ENCODE measurements at regions not wholly inside any gene's neighbourhood (a gene's known extent, or its start where the extent isn't known, plus 50 kb on each side); places are given as distances from the start of the nearest gene placed in this dataset.
"Not testable (repeated sequence)": the region's sequence is repeated elsewhere in the genome, so short reads cannot be mapped to it uniquely, and the experiment has no call there.

DNA sequence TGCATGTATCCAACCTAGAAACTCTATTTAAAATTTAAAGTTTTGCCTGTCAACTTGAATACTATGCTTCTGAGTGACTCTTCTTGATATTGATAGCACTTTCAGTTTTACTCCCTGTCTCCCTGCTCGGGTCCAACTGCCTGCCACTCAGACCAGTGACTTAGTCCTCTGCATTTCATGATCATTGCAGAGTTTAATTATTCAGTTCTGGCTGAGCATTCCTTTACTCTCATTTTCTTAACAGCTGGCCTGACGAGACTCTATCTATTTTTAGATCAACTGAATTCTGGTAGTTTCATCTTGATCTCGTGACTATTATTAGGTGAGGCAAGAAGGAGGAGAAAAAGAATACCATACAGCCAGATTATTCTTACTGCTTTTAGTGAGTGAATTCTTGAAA is 617.4 kb downstream of the SI start:
- no peak for DNase-seq (ENCODE audit: low read depth in 2 of 2)

DNA sequence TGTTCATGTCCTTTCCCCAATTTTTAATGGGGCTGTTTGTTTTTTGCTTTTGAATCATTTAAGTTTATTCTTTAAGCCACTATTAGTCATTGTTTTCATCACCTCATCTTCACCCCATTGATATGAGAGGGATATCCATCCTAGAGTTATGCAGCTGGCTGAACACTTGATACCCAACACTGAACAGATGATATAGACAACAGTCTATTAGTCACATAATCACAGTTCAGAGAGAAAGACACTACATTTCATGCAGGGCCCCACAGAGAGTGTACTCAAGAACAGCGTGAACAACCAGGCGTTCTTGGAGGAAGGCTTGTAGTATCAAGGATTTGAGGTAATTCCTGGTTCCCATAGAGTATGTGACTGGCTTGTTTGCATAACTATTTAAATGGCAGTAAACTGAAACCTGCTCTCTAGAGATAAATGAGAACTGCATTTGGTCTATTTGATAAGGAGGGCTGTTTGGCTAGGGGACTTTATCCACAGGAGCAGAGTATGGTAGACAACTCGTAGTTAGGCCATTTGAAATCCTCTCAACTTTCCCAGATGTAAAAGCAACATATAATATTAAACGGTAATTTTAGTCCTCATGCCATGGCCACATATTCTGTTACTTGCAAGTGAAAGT is 618.7 kb downstream of the SI start:
- no peak for DNase-seq (ENCODE audit: low read depth in 2 of 2)

DNA sequence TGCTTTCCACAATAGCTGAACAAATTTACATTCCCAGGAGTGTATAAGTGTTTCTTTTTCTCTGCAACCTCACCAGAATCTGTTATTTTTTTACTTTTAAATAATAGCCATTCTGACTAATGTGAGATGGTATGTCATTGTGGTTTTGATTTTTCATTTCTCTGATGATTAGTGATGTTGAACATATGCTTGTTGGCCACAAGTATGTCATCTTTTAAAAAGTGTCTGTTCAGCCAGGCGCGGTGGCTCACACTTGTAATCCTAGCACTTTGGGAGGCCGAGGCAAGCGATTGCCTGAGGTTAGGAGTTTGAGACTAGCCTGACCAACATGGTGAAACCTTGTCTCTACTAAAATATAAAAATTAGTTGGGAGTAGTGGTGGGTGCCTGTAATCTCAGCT is 619.3 kb downstream of the SI start:
- no peak for DNase-seq (ENCODE audit: low read depth in 2 of 2)

DNA sequence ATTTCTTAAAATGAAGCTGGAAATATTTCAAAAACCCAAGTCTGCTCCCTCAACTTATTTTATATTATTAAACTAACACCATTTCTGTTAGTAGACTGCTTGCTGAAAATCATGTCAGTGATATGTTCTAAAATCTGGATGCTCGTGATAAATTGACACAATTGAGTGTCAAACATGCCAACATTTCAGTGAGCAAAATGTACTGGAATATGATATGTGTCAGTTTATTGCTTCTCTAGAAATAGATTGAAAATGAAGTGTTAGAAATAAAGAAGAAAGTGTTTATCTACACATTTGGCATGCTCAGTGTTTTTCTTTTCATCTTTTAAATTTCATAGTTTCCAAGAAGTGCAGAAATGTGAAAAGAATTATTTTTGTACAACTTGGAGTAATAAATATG is 624.6 kb downstream of the SI start:
- no peak for DNase-seq (ENCODE audit: low read depth in 2 of 2)

DNA sequence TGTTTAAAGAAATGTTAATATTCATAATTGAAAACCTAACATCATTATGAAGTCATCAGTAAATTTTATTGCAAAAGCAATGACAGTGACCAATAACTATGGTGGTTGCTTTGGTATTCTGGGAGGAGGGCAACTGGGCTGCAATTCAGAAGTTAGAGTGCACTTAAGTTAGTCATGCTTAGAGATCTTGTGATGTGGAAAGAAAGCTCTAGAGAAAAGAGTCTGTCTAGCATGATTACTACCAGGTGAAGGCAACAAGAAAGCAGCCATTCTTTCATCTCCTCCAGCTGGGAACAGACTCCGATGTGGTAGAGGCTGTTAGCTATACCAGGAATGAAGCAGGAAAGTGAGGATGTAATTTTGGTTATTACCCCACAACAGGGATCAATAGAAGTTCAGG is 625.6 kb downstream of the SI start:
- DNase-seq (ENCODE audit: low read depth in 2 of 2), result no peak

DNA sequence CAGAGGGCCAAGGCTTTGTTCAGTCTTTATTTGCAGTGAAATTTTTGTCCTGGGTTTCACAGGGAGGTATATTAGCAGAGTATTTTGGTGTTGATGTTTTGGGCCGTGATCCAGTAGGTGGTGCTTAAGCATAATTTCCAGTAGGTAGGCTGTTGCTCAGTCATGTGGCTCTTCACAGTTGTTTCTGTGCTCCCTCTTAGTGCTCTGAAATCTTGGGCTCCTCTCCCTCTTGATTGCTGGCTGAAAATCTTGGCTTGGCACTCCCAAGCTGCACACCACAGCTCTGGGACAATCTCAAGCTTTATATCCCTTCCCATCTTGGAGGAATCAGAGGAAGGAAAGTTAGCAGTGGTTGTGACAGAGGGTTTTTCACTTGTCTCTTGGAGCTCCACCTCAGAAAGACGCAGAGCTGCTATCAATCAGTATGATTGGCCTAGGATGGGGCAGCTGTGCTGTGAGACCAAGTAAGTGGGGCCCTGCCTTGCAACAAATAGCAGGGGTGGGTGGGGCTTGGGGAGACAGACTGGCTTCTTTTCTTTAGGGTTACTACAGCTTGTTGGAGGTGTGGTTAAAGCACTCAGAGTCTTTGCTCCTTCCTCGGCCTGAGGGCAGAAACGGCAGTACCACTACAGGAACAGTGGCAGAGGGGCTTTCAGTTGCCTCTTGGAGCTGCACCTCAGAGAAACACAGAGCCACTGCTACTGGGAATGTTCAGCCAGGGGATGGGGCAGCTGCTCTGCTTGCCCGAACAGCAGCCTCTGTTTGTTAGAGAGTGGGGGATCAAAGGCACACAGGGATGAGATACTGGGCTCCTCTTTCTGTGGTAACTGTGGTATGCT is 627.0 kb downstream of the SI start:
- no peak for DNase-seq (ENCODE audit: low read depth in 2 of 2)

DNA sequence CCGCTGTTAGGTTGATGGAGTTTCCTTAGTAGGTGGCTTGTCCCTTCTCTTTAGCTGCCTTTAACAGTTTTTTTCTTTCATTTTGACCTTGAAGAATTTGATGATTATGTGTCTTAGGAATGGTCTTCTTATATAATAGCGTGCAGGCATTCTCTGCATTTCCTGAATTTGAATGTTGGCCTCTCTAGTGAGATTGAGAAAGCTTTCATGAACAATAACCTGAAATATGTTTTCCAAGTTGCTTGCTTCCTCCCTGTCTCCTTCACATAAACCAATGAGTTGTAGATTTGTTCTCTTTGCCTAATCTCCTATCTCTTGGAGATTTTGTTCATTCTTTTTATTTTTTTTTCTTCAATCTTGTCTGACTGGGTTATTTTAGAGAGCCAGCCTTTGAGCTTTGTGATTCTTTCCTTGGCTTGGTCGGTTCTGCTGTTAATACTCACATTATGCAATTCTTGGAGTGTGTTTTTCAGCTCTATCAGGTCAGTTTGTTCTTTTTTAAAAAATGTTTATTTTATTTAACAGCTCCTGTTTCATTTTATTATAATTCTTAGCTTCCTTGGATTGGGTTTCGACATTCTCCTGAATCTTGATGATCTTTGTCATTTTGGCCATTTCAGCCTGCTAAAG is 627.9 kb downstream of the SI start:
- DNase-seq (ENCODE audit: low read depth in 2 of 2), result no peak

DNA sequence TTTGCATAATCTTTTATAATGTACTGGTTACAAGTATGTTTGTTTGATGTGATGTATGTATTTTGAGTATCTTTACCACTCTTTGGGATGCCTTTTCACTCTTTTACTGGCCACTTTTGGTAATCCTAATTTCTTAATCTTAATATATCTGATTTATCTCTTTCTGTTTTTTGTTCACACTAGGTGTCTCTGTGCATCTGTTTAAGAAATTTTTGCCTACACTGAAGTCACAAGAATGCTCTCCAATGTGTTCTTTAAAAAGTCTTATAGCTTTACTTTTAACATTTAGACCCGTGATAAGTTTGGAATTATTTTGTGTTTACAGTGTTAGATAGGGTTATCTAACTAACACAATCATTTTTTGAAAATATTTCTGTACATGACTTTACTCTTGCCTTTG is 659.1 kb downstream of the SI start:
- no peak for DNase-seq (ENCODE audit: low read depth in 2 of 2)

DNA sequence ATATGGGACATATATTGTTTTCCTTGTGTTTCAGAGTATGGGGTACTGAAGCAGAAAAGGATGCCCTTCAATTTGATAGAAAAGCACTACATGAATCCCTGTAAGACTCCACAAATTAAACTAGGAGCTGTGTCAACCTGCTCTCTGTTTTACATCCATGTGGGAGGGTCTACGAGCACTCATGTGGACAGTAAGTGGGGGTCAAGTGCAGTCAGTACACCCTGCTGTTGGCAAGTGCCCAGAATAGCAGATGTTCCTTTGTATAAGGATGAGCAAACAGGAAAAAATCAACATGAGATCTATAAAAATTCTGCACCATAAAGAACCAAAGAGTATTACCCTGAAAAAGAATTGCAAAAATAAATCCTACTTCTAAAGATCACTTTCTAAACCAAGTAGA is 659.9 kb downstream of the SI start:
- no peak for DNase-seq (ENCODE audit: low read depth in 2 of 2)

DNA sequence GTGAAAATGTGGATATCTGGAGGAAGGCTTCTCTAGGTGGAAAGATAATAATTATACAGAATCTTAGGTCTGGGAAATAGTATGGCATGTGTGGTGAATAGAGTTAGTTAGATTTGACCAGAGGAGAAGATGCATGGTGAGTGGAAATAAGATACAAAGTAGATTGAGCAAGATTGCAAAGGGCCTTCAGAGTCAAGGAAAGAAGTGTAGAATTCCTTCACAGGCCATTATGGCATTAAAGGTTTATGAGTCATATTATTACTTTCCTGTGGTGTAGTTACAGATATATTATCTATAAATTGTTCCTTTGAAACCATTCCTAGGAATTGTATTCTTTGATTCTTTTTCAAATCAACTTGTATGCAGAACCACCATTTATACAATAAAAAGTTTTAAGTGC is 660.3 kb downstream of the SI start:
- no peak for DNase-seq (ENCODE audit: low read depth in 2 of 2)

DNA sequence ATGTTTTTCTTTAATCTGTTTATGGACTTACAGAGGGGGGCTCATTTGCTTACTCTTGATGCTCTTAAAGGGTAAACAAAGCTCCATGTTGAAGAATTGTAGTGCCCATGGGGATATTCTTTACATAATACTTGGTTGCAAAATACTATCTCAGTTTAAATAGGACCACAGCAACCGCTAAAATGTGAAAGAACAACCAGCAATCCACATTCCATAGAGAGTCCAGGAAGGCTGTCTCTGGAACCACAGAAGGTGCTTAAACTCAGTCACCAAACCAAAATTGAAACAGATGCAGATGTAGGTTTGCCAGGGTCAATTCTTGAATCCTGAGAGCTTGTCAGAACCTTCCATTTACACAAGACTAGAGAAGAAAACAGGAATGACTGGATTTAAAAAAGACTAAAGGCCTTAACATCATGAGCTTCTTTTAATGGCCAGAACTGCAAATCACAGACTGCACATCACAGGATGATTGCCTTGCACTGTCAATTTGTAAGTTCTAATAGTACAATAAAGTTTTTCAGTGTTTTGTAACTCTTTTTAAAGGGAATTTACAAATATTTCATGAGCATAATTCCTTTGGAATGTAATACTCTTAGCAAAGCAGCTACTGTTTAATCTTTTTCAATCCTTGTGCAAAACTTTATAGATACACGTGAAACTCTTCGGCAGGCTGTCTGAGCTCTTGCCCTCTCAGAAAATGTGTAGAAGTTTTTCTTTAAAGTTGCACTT is 661.6 kb downstream of the SI start:
- DNase-seq (ENCODE audit: low read depth in 2 of 2), result no peak

DNA sequence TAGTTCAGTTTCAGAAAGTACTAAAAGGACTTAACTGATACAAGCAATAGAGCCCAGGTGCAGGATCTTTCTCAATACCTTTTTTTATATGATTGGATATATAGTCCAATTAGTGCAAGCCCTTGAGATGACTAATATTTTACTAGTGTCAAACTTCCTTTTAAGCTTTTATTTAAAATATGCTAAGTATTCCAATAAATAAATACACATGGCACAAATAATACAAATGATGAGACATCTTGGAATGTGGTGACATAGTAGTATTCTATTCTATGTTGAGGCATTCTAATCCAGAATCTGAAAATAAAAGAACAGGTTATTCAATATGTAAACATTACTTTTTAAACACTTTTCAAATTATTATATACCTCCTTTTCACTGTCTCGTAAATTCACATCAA is 670.0 kb downstream of the SI start:
- DNase-seq (ENCODE audit: low read depth in 2 of 2), result no peak

DNA sequence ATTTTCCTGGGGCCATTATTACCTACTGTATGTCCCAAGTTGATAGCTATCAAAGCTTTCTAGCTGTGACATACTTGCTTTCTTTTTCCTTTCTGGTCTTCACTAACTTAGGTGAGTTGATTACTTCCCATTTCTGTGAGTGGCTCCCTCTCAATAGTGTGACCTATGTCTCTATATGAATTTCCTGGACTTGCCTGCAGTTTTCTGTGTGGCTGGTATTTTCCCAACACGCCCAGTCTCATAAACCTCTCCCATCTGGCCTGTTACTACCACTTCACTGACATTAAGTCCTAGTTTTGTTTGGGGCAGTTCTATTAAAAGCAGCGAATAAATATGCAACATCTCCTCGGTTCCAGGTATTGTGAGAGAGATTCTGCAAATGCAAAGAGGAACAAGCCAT is 671.2 kb downstream of the SI start:
- no peak for DNase-seq (ENCODE audit: low read depth in 2 of 2)

DNA sequence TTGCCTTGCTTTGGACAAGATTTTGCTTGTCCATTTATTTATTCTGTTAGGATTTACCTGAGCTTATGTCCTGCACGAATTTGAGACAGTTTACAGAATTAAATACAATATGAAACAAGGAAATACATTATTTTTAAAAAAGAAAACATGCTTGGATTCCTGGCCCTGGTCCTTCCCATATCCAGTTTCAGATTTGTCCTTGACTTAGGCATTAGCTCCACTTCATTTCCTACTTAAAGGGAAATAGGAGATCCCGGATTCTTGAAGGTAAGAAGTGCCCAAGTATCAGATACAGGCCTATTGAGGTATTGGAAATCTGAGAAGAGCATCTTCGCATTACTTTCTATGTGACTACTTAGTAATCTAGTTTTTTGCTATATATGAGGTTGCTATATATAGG is 672.0 kb downstream of the SI start:
- DNase-seq (ENCODE audit: low read depth in 2 of 2), result no peak

DNA sequence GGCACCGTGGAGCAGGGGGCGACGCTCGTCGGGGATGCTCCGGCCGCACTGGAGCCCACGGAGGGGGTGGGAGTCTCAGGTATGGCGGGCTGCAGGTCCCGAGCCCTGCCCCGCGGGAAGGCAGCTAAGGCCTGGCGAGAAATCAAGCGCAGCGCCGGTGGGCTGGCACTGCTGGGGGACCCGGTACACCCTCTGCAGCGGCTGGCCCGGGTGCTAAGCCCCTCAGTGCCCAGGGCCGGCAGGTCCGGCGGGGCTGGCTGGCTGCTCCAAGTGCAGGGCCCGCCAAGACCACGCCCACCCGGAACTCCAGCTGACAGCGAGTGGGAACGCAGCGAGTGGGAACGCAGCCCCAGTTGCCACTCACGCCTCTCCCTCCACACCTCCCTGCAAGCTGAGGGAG is 676.4 kb downstream of the SI start:
- DNase-seq (ENCODE audit: low read depth in 2 of 2), result no peak

DNA sequence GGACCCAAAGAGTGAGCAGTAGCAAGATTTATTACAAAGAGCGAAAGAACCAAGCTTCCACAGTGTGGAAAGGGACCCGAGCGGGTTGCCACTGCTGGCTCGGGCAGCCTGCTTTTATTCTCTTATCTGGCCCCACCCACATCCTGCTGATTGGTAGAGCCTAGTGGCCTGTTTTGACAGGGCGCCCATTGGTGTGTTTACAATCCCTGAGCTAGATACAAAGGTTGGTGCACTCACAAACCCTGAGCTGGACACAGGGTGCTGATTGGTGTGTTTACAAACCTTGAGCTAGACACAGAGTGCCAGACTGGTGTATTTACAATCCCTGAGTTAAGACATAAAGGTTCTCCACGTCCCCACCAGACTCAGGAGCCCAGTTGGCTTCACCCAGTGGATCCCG is 676.9 kb downstream of the SI start:
- DNase-seq (ENCODE audit: low read depth in 2 of 2), result not testable (repeated sequence)

DNA sequence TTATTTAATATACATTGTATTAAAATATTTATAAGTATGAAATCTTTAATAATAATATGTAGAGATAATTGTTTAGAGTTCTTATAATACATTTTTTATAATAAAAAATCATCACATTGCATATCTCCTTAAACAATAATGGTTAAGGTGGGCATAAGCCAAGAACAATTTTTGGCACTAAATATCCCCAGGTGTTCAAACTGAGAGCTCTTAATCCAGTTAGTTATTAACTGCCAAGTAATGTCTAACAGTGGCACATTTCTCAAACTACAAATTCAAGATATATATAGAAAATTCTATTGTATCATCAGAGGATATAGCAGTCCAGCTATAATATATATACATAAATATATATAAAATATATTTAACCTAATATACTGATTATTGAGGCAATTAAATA is 680.8 kb downstream of the SI start:
- no peak for DNase-seq (ENCODE audit: low read depth in 2 of 2)

DNA sequence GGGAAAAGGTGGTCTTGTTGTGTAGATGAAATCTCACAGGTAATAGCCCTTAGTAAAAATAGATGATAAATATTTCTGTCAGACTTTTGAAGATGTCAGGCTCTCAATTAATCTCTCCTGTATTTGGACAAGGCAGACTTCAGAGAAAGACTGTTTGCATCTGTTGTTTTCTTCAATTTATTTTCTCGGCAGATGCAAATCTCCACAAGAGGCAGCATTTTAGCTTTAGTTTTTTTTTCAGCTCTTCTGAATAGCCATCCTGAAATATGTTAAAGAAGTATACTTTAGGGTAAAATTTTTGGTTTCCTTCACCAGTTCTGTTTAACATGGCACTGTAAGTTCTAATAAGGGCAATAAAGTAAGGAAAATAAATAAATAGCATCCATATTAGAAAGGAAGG is 685.1 kb downstream of the SI start:
- no peak for DNase-seq (ENCODE audit: low read depth in 2 of 2)

DNA sequence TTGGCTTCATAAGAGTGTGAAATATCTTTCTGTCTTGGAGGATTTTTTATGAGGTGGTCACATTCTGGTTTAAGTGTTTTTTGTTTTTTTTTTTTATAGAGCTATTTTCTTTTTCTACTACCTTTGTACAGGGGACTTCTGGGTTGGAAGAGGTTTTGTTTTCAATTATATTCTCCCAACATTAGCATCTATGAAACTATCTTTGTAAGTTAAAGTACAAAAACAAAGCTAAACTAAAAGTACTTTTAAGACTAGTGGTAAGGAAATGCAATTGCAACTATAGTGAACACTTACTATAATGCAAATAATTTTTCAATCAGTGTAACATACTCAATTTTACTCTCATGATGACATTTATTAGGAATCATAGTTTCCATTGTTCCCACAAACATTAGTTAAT is 688.2 kb downstream of the SI start:
- no peak for DNase-seq (ENCODE audit: low read depth in 2 of 2)

DNA sequence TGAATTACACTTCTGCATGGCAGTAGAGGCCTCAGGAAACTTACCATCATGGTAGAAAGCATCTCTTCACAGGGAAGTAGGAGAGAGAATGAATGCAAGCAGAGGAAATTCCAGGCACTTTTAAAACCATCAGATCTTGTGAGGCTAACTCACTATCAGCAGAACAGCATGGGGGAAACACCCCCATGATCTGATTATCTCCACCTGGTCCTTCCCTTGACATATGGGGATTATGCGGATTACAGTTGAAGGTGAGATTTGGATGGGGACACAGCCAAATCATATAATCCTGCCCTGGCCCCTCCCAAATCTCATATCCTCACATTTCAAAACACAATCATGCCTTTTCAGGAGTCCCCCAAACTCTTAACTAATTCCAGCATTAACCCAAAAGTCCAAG is 691.1 kb downstream of the SI start:
- no peak for DNase-seq (ENCODE audit: low read depth in 2 of 2)

DNA sequence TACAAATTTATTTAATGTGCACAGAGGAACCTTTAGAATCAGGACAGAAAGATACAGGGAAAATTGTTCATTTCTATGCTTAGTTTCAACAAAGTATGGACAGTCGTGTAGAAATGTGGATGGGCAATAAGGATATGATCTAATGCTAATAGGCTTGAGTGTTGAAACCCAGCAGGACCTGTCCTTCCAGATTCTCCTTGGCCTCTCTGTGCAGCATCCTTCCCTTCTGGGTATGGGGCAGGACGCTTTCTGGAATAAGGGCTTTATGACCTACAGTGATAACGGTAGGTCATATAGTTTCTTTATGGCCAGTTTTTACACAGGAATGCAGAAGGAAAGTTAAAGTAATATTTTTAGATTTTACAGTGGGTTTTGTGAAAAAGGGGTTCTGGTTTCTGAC is 698.1 kb downstream of the SI start:
- DNase-seq (ENCODE audit: low read depth in 2 of 2), result no peak

DNA sequence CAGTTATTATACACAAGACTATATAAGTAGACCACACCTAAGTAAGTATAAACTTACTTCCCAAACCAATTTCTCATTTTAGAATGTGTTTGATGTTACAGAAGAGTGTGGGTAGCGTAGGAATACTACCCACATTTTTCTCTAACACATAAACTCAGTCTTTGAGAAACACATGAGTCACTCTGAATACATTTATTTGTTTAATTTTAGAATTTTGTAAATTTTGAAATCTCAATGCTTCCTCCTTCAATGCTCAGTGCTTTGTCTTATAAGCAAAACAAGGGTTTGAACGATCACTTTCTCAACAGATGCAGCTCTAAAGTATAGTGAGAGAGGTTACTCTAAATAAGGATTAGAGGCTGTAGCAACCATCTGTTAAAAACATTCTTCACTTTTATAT is 700.8 kb downstream of the SI start:
- no peak for DNase-seq (ENCODE audit: low read depth in 2 of 2)

DNA sequence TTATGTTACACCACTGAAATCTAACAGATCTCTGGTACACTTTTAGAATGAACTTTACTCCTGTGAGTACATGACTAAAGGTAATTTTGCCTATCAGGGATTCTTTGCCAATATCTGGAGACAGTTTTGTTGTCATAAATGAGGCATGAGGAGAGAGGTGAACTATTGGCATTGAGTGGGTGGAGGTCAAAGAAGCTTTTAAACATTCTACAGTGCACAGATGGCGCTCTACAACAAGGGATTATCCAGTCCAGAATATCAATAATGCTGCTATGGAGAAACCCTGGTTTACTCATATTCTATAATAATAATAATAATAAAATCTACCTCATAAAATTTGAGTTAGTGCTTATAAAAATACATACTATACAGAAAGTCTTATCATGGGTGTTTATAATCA is 702.3 kb downstream of the SI start:
- no peak for DNase-seq (ENCODE audit: low read depth in 2 of 2)

Data from stimulated activated CD4-positive, alpha-beta T cell treated with anti-CD3 and anti-CD28 coated beads, Interleukin-1b, Interleukin-23, amount 100 ng/mL, for 4 hours (primary cell).